HL-60 (cell line): ENCODE measurements at regions not wholly inside any gene's neighbourhood (a gene's known extent, or its start where the extent isn't known, plus 50 kb on each side); places are given as distances from the start of the nearest gene placed in this dataset.

Source experiments
- DNase-seq, 2 experiments: peaks; one replicate each; pipeline ENCODE4 v3.0.0-alpha.2; 2010 to 2020; ENCODE audit warnings: low read depth in 1 of 2, low spot score in 1 of 2
- H3K27ac ChIP-seq: fragments of 250-450 bp; sonication (Bioruptor Pico); replicated peaks from 2 replicates; pipeline ENCODE4 v1.5.1; 2020; ENCODE audit warnings: mild to moderate bottlenecking, moderate library complexity
- H3K27me3 ChIP-seq: fragments of 250-450 bp; sonication (Bioruptor Pico); 2 replicates; pipeline ENCODE4 v1.5.1; 2021; ENCODE audit warnings: mild to moderate bottlenecking, moderate library complexity; ENCODE audit not compliant: insufficient read depth, poor library complexity, severe bottlenecking
- H3K4me3 ChIP-seq: replicated peaks from 2 replicates; pipeline ENCODE4 v1.5.1; 2011; ENCODE audit warnings: mild to moderate bottlenecking, control low read depth, low read length; ENCODE audit not compliant: insufficient read depth
- GABPA ChIP-seq: IDR thresholded peaks from 2 replicates; pipeline ENCODE4 v1.6.1; 2012; ENCODE audit warnings: low read depth
- POLR2AphosphoS5 ChIP-seq: IDR thresholded peaks from 2 replicates; pipeline ENCODE4 v1.6.1; 2012; ENCODE audit warnings: low read depth
- SPI1 ChIP-seq: IDR thresholded peaks from 2 replicates; pipeline ENCODE4 v1.6.1; 2012; ENCODE audit warnings: low read depth, mild to moderate bottlenecking, borderline replicate concordance
- TF ChIP-seq, protein P1 (sequence below): IDR thresholded peaks from one replicate; pipeline ENCODE4 v1.5.1; 2011; ENCODE audit warnings: low read length, control low read depth, inconsistent platforms; ENCODE audit not compliant: insufficient read depth
- TF ChIP-seq, protein P2 (sequence below): IDR thresholded peaks from 2 replicates; pipeline ENCODE4 v1.6.1; 2012; ENCODE audit warnings: low read depth; ENCODE audit not compliant: insufficient replicate concordance

DNA sequence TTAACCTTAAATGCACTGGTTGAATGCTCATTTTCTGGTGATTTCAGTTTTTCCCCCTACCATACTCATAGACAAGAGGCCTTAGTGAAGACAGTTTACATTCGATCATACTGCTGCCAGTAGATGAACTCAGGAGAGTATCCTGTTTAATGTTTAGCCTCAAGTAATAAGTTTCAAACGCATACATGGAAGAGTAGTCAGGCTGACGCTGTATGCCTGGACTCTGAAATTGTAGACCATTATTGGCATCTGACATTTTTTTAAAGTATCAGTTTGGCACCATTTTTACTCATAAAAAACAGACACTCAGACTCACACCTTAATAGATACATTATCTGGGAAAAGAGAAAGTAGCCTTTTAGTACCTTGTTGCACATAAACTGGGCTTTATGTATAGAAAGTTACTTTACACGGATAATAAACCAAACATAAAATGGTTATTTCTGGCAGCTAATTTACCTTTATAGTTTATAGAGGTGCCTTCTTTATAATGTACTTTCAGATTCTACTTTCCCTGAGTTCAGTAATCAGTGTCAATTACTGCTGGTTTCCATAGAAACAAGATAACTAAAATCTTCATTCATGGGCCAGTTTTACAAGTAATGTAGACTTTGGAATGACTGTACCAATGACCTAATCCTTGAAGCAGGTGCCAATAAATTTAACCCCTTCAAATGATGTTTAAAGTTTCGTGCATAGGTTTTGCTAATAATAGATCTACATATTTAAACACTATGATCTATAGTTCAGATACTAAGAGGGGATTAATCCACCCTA is 183.8 kb upstream of the ITGA1 start:
- TF ChIP-seq GABPA (no peak), POLR2AphosphoS5 (no peak), SPI1 (no peak)
- TF ChIP-seq, protein P1, sequence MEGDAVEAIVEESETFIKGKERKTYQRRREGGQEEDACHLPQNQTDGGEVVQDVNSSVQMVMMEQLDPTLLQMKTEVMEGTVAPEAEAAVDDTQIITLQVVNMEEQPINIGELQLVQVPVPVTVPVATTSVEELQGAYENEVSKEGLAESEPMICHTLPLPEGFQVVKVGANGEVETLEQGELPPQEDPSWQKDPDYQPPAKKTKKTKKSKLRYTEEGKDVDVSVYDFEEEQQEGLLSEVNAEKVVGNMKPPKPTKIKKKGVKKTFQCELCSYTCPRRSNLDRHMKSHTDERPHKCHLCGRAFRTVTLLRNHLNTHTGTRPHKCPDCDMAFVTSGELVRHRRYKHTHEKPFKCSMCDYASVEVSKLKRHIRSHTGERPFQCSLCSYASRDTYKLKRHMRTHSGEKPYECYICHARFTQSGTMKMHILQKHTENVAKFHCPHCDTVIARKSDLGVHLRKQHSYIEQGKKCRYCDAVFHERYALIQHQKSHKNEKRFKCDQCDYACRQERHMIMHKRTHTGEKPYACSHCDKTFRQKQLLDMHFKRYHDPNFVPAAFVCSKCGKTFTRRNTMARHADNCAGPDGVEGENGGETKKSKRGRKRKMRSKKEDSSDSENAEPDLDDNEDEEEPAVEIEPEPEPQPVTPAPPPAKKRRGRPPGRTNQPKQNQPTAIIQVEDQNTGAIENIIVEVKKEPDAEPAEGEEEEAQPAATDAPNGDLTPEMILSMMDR: no peak
- TF ChIP-seq, protein P2, sequence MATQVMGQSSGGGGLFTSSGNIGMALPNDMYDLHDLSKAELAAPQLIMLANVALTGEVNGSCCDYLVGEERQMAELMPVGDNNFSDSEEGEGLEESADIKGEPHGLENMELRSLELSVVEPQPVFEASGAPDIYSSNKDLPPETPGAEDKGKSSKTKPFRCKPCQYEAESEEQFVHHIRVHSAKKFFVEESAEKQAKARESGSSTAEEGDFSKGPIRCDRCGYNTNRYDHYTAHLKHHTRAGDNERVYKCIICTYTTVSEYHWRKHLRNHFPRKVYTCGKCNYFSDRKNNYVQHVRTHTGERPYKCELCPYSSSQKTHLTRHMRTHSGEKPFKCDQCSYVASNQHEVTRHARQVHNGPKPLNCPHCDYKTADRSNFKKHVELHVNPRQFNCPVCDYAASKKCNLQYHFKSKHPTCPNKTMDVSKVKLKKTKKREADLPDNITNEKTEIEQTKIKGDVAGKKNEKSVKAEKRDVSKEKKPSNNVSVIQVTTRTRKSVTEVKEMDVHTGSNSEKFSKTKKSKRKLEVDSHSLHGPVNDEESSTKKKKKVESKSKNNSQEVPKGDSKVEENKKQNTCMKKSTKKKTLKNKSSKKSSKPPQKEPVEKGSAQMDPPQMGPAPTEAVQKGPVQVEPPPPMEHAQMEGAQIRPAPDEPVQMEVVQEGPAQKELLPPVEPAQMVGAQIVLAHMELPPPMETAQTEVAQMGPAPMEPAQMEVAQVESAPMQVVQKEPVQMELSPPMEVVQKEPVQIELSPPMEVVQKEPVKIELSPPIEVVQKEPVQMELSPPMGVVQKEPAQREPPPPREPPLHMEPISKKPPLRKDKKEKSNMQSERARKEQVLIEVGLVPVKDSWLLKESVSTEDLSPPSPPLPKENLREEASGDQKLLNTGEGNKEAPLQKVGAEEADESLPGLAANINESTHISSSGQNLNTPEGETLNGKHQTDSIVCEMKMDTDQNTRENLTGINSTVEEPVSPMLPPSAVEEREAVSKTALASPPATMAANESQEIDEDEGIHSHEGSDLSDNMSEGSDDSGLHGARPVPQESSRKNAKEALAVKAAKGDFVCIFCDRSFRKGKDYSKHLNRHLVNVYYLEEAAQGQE: no peak
- DNase-seq: no peak
- Histone ChIP-seq H3K27ac (no peak overlapping the region), H3K4me3 (no peak overlapping the region), H3K27me3 (no peaks in the 10 kb centered on the region)

DNA sequence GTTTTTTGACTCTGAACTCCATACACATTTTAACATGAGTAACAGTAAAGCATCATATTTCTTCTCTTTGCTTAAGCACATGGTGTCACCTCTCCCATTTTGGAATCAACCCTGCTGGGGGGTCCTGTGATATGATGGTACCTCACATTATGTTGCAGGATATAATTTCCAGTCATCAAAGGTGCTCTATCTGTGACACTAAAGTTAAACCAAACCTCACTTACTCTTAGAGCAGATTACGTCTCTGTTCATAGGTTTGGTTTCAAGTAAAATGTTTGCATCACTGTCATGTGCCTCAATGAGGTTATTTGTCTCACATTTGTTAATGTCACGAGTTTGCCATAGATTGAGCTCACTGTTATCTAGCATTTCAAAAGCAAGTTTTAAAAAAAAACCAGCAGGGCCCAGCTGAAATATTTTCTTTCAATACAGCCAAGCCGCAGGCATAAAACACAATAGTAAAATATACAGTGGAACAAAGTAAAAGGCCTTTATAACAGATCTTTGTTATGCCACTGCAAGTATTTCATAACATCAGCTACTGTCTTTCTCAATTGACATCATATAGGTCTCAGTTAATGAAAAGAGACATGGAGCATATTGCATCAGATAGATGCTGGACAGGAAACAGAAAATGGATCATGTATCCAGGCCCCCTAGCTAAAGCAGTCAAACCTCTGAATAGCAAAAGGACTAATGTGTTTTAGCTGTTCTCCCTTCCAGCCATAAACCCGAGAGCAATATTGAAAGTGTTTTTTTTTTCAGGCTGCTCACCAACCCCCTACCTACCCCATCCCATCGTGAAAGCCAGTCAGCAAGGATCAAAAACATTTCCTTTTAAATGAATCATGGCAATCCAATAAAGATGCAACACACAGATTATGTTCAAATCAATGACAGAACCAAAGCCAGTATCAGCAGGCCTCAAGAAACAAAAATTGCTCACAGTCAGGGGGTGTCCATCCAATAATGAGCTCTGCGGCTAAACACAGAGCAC is 182.1 kb upstream of the ITGA1 start:
- TF ChIP-seq, protein P2: no peak
- TF ChIP-seq GABPA (no peak), SPI1 (no peak), POLR2AphosphoS5 (no peak)
- TF ChIP-seq, protein P1: no peak
- DNase-seq: no peak
- Histone ChIP-seq H3K27me3 (no peaks in the 10 kb centered on the region), H3K4me3 (no peak overlapping the region), H3K27ac (no peak overlapping the region)

DNA sequence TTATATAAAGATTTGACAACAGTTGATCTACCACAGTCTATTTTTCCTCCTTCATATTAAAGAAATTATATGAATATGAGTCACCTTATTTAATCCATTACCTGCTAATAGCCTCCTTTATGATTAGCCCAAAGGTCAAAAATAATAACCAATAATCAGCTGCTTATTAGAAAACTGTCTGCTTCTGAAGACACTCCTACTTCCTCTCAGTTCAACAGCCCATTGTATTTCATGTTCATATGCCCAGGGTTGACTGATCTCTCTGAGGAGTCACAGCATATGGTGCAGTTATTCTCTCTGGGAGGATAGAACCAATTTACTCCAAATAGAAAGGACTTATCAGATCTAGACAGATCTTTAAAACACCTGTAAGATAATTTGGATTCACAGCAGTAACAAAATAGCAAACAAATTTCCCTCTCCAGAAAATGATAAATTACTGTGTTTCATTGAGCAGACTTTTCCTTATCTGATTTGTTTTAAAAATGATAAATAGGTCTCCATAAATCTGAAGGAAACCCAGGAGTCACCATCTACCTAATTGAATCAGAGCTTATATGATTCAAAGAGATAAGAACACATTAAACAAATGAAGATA is 180.4 kb upstream of the ITGA1 start:
- Histone ChIP-seq H3K27me3 (no peaks in the 10 kb centered on the region), H3K27ac (no peak overlapping the region), H3K4me3 (no peak overlapping the region)
- DNase-seq: no peak
- TF ChIP-seq POLR2AphosphoS5 (no peak), SPI1 (no peak), GABPA (no peak)
- TF ChIP-seq, protein P2: no peak
- TF ChIP-seq, protein P1: no peak
